ENCODE measurements at regions not wholly inside any gene's neighbourhood (a gene's known extent, or its start where the extent isn't known, plus 50 kb on each side); places are given as distances from the start of the nearest gene placed in this dataset.

- TF ChIP-seq CTCF (IDR thresholded peaks at IDR 0.05; ENCODE audit: insufficient read depth, missing control alignments) = no peak
- FAIRE-seq (no peak), DNase-seq (ENCODE audit: insufficient read length, low spot score) (no peak)
Measured at GRCh38 chr16:25419681-25420080, 162.0 kb upstream of the ZKSCAN2 start.

- no peak for FAIRE-seq
- no peak for DNase-seq (ENCODE audit: insufficient read length, low spot score)
- no peak for TF ChIP-seq CTCF (IDR thresholded peaks at IDR 0.05; ENCODE audit: insufficient read depth, missing control alignments)
Measured at GRCh38 chr16:25419153-25419552, 161.5 kb upstream of the ZKSCAN2 start.

- no peak for TF ChIP-seq CTCF (IDR thresholded peaks at IDR 0.05; ENCODE audit: insufficient read depth, missing control alignments)
- DNase-seq (ENCODE audit: insufficient read length, low spot score) (no peak), FAIRE-seq (no peak)
Measured at GRCh38 chr16:25416002-25416401, 158.4 kb upstream of the ZKSCAN2 start.

GRCh38 chr16:25413975-25414374 is 156.3 kb upstream of the ZKSCAN2 start:
- DNase-seq (ENCODE audit: insufficient read length, low spot score) (no peak), FAIRE-seq (no peak)
- TF ChIP-seq CTCF (IDR thresholded peaks at IDR 0.05; ENCODE audit: insufficient read depth, missing control alignments) = no peak

- DNase-seq (ENCODE audit: insufficient read length, low spot score) (no peak), FAIRE-seq (no peak)
- TF ChIP-seq CTCF (IDR thresholded peaks at IDR 0.05; ENCODE audit: insufficient read depth, missing control alignments) = no peak
Measured at GRCh38 chr16:25413133-25413532, 155.5 kb upstream of the ZKSCAN2 start.

GRCh38 chr16:25411396-25412081 is 153.9 kb upstream of the ZKSCAN2 start:
- DNase-seq (ENCODE audit: insufficient read length, low spot score) (no peak), FAIRE-seq (no peak)
- no peak for TF ChIP-seq CTCF (IDR thresholded peaks at IDR 0.05; ENCODE audit: insufficient read depth, missing control alignments)

- DNase-seq (ENCODE audit: insufficient read length, low spot score) = no peak
- FAIRE-seq = no peak
- TF ChIP-seq CTCF (IDR thresholded peaks at IDR 0.05; ENCODE audit: insufficient read depth, missing control alignments) = no peak
Measured at GRCh38 chr16:25403852-25404251, 146.2 kb upstream of the ZKSCAN2 start.

Measured in D721Med (cell line).